Endometrium (tissue), 2 donors: ENCODE measurements at regions not wholly inside any gene's neighbourhood (a gene's known extent, or its start where the extent isn't known, plus 50 kb on each side); places are given as distances from the start of the nearest gene placed in this dataset.

ENCODE experiments used
- FAIRE-seq: peaks from 2 replicates; lab custom pipeline; 2012; peaks lifted over from hg19 to GRCh38; lab: Jason Lieb, UNC
- donor health status: control.
- donor health status: control.

DNA sequence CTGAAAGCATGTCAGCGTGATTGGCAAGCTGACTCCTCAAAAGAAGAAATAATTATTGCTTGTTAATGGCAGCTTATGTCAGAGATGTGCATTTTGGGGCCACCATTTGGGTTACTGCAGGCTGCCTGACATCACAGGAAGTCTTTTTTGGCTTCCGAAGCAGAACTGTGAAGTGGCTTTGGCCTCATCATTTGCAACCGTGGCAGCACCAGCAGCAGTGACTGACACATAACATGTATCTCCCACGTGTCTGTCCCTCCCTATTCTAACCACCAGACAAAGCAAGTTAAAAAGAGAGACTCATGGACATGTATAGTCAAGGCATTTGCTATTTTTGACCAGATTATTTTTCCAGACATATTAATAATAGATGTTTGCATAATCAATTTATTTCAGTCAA lies 488.7 kb upstream of the ACVR2A start:
- FAIRE-seq = no peak

DNA sequence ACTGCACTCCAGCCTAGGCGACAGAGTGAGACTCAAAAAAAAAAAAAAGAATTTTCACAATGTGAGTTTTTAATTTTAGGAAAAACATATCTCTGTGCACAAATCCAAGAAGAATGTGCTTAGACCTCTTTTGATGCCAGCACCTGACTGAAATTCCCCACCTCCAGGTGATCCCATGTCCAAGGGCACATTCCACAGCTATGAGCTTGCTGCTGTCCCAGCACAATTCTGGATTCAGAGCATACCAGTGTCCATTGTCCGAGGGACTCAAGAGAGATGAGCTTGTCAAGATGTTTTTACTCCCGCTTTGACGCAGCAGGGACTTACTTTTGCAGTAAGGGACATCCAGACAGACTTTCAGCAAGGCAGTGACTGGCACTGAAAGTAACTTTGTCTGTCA lies 489.1 kb upstream of the ACVR2A start:
- FAIRE-seq = no peak

DNA sequence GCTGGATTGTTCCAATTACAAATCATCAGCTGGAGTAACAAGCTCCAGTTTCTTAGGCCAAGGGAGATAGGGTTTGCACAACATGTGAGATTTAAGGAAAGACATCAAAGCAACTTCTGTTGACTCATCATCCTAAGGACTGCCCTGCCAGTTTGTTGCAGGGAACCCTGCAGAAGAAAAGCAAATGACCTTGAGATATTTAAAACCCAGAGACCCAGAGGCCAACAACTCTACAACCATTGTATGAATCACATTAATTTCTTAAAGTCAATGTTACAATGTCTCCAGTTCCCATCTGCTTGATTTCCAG lies 491.8 kb upstream of the ACVR2A start:
- no peak for FAIRE-seq

DNA sequence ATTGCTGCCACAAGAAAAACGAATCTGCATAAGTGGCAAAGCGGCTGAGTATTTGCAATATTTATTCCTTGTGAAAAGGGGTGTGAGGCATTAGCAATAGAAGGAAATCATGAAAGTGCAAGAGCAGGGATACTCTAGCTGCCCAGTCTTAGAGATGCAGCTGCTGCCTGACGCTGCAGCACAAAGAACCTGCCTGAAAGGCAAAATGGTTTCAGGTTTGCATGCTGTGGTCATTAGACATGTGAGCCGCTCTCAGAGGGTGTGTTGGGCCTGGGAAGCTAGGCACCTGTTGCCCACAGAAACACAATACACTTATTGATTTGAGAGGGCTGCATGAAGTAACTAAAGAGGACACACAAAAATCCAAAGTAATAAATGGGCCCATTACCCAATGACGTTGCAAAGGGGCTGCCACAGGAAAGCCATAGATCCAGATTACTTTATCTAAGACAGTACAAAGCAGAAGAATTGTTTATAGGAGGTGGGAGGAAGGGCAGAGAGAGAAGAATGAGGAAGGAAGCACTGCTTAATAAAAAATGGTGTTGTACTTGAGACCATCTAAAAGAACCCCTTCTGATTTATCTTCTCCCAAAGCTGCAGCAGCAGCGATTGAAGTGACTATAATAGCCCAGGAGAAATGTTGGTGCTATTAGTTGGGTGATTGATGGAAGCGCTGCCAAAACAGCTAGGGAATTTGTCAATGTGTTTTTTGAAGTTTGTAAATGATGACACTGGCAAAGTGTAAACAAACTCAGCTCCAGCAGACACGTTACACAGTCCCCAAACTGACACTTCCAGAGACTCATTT lies 492.4 kb upstream of the ACVR2A start:
- FAIRE-seq = no peak

DNA sequence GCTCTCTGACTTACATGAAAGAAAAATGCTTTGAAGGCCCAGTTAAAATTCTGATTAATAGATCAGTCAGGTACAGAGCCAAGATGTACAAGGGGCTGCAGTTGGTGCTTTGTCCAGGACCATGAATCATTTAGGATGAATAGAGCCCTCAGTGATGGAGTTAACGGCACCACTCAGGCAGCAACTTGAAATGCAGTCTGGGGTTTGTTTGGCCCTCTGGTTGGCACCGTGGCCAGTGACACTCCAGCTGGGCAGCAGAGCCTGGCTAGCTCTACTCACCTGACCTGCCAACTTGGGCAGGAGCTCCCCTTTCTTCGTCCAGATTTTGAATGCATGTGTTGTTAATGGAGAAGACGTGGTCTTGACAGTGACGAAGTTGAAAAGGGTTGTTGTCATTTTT lies 493.0 kb upstream of the ACVR2A start:
- FAIRE-seq = no peak

DNA sequence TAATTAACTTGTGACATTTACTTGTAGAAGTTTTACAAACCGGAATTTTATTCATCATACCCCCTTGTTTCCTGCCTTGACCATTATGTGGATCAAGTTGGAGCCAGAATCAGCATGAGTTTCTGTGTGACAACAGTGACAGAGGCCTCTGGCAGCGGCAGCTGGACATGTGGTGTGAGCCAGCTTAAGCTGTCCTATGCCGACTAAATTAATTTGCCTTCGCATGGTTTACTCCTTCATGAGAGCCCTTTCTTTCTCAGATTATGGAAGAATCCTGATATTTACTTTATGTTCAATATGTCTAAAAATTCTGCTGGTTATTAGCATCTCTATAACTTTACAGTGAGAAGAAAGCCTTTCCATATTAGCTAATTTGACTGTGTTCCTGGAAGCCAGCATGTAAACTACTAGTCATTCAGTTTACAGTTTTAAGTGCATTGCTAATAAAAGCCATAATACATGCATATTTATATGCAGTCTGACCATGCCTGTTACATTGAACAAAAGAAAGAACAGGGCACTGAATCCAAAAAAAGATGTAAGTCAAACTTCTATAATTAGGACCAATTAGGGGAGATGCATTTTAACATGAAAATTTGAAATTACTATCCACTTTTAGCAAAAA lies 495.8 kb upstream of the ACVR2A start:
- FAIRE-seq = no peak

DNA sequence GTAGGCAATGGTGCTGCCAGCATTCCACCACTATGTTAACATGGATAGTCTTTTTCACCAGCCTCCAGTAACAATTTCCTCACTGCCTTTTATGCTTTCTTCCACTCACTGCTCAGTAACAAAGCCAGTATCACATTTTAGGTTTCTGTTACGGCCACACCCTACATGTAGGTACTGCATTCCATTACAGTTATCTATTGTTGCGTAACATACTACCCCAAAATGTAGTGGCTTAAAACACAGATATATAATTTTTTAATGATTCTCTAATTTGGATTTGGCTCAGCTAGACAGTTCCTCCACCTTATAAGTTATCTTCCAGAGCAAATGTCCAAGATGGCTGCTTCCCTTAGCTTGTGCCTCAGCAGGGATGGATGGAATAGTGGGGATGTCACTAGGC lies 498.7 kb upstream of the ACVR2A start:
- FAIRE-seq = no peak

DNA sequence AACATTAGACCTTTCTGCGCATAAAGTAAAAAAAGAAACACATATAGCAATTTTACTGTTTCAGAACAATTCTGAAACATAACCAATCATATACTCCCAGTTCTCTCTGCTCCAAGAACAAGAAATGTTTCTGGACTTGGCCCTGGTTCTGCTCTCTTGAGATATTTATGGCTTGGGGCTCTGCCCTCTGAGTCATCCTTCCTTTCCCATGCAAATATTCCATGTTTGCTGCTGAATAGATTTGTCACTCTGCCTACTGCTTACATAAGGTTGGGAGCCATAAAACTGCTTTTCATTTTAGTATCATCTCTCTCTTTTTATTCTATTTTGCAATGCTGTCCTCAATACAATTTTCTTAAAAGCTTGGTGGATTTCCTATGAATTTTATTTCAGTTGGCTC lies 499.6 kb upstream of the ACVR2A start:
- no peak for FAIRE-seq

DNA sequence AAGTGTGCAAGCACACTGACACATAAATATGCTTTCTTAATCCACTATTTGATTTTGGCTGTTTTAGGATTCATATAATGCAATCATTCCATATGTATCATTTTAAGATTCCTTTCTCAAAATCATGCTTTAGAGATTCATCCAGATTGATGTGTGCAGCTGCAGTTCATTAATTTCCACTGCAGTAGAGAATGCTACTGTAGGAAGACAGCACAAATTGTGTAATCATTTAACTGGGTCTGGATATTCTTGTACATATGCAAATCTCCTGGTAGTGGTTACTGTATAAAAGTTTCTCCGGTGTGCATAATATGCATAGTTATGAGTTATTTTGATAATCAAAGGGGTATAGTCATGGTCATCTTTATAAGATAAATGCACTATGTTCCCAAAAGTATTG lies 502.5 kb upstream of the ACVR2A start:
- no peak for FAIRE-seq

DNA sequence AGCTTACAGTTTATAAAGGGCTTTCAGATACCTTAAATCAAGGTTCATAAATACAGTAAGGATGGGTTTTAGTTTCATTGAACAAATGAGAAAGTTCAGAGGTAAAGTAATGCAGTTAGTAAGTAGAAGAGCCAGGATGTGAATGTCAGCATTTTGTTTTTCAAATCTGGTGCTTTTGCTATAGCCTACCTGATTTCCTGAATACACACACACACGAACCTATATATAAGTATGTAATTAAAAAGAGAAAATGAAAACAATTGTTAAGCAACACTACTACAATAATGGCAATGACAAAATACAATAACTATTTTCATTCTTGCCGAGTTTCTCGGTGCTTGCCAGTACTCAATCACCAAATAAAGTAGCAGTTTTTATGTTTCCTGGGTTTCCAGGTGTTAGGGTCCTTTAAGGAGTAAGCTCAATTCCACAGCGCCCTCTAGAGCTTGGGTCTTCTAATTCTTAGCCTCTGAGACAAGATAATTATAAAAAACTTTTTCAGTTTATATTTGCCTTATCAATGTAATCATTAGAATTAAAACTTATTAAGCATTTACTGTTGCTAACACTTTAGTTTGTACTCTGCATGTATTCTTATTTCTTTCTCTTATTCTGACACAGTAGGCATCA lies 512.9 kb upstream of the ACVR2A start:
- FAIRE-seq = no peak

DNA sequence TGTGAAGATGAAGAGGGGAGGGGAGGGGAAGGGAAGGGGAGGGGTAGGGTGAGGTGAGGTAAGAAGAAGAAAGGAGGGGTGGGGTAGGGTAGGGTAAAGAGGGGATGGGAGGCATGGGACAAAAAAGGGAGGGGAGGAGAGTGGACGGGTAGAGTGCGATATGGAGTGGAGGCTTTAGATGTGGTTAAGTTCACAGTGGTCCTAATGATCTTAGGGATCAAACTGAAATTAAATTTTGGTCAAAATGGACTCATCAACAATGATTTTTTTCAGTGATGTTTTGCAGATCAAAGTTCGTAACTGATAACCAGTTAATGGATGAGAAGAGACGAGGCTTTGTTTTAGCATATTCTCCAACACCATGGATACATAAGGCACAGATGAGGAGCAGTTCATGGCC lies 513.9 kb upstream of the ACVR2A start:
- FAIRE-seq = no peak

DNA sequence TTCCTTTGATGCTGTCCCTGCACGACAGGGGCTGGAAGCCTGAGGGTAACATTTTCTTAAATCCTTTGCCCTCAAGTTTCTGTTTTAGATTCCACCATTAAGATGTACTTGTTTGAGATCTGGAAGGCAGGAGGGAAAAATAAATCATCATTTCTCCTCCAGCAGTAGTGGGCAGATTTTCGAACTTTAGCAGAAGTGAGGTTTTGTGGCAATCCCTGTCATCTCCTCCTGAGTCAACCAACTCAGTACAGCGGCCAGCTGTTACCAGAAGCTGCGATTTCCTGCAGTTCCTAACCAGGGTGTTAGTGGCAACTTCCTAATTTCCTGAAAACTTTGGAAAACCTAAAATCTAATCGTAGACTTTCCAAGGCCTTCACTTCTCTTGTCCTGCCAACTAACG lies 517.2 kb upstream of the ACVR2A start:
- no peak for FAIRE-seq

DNA sequence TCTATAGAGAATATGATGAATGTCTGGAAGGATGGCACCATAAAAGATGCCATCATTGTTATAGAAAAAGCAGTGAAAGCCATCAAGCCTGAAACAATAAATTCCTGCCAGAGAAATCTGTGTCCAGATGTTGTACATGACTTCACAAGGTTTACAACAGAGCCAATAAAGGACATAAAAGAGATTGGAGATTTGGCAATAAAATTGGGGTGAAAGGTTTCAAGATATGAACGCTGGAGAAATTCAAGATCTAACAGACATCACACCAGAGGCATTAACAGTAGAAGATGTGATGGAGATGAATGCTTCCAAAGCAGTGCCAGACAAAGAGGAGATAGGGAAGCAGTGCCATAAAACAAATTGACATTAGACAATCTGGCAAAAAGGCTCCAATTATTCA lies 518.8 kb upstream of the ACVR2A start:
- FAIRE-seq = no peak

DNA sequence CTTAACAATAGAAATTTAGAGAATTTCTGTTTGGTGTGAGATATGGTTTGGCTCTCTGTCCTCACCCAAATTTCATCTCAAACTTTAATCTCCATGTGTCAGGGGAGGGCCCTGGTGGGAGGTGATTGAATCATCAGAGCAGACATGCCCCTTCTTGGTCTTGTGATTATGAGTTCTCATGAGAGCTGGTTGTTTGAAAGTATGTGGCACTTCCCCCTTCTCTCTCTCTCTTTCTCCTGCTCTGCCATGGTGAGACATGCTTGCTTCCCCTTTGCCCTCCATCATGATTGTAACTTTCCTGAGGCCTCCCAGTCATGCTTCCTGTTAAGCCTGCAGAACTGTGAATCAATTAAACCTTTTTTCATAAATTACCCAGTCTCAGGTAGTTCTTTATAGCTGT lies 524.7 kb upstream of the ACVR2A start:
- FAIRE-seq = no peak

DNA sequence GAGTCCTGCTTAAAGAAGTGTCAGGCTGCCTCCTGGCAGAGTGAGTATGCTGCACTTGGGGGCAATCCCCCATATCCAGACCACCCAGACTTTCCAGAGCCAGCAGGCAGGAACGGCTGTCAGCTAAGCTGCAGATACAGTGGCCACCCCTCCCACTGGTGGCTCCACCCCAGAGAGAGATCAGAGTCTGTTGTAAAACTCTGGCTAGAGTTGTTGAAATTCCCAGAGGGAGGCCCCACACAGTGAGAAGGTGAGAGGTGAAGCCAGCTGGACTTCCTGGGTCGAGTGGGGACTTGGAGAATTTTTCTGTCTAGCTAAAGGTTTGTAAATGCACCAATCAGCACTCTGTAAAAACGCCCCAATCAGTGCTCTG lies 533.8 kb upstream of the ACVR2A start:
- FAIRE-seq = no peak

DNA sequence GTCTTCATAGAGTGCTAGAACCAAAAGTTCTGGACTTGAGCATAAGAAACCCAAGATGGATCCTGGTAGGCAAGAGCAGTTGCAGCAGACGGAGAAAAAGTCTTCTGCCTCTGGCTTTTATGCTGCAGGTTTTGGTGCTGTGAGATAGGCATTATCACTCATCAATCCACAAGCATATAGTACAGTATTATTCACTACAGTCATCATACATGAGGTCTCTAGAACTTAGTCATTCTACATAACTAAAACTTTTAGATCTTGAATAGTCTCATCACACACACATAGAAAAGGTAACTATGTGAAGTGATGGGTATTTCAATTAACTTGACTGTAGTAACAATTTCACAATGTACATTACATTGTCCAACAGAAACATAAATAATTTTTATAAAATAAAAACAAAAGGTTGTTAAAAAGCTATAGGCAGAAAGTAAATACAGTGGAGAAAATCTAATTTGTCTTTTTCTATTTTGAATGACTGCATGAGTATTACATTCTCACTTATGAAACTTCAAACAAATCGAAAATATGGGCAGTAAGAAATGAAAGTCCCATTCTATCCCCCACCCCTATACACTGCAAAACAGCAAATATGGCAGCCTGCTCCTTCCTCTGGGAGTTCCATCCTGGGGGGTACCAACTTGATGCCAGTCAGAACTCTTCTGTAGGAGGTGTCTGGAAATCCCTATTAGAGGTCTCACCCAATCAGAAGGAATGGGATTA lies 534.3 kb upstream of the ACVR2A start:
- no peak for FAIRE-seq

DNA sequence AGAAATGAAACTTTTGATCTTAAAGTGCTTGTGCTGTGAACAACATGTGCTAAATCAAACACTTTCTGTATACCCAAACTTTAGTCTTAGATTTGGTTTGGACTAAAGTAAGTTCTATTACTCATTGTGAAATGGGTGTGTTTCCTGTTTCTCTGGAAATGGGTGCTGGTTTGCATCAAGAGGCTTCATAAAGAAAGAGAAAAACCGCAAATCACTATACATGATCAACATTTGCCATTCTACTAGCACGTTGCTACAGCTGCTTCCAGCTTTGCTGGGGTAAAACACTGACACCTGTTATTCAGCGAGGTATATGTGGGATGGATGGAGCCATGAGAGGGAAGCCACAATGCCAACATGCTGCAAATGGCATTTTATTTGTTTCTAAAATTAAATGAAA lies 547.0 kb upstream of the ACVR2A start:
- no peak for FAIRE-seq

DNA sequence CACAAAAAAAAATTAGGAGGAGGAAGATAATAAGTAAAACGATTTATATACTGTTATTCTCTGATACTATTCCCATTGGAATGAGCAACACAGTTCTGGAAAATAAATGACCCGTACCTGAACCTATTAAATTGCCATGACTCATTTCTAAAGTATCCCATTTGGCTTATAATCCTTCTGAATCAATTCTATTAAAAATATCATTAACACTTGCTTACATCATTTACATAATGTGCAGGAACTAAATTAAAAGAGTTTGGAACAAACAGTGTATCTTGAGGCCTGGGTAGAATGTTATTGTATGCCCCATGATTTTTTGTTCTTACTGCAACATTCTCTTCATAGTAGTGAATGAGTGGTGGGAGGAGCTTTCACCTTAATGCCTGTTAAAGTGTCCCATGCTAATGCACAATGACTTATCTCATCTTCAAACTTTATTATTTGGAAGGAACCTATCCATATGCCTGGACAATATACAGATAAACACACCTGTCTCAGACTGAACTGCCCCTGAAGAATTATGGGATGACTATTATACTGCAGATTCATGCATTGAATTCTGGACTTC lies 549.9 kb upstream of the ACVR2A start:
- FAIRE-seq = no peak

DNA sequence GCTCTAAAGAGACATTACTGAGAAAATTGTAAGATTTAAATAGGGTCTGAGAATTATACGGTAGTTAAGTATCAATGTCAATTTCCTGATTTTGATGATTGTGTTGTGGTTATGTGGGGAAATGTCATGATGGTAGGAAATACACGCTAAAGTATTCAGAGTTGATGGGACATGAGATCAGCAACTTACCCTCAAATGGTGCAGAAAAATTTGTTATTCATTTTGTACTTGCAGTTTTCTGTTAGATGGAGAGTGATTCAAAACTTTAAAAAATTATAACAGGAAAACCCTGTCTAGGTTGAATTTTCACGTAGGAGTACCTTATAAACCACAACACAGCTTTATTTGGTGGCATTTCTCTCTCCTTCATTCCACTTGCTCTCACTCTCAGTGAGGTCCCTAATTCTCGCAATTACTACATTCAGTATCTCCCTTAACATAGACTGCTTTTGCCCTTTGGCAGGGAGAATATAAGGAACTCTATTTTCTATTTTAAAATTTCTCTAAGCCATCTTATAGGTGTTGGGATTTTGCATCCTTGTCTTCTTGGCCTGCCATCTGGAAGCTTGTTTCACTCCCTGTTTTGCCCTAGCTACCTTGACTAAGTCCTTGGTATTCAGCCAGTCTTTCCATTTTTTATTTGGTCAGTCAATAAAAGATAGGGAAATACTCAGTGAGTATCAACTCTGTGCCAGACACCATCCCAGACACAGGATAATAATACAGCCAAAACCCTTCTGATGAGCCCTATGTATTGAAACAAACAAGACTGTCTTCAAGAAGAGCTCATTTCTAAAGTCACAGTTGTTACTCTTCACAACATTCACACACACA lies 550.6 kb upstream of the ACVR2A start:
- FAIRE-seq = no peak

DNA sequence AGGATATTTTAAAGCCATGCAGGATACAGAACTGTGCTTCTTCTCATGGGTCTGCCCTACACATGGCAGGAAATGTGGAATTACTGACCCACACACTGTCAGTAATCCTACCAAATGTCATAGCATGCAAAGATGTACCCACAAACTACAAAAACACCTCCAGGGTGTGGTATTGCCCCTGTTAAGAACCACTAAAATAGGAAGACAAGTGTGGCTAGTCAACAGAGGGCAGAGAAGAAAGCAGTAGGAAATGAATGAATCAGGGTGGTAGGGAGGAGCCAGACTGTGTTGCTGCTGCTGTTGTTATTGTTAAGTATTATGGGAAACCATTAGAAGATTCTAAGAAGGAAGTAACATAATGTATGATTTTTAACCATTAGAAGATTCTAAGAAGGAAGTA lies 556.7 kb upstream of the ACVR2A start:
- no peak for FAIRE-seq

DNA sequence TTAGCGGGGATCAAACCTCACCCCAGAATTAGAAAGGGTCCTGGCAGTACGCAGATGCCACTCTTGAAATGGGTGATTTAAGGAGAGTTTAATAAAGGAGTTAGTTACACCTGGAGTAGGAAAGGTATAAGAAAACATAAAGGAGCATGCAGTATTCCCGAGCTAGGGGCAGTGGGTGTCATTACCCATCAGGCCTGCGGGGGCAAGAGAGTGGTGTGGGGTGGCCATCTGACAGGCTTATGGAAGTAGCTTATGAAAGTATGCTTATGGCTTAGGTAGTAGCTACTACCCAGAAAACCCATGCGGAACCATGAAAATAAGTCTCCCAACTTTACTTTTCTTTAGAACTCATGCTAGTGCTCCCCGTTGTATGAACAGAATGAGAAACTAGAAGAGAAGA lies 568.9 kb upstream of the ACVR2A start:
- no peak for FAIRE-seq

DNA sequence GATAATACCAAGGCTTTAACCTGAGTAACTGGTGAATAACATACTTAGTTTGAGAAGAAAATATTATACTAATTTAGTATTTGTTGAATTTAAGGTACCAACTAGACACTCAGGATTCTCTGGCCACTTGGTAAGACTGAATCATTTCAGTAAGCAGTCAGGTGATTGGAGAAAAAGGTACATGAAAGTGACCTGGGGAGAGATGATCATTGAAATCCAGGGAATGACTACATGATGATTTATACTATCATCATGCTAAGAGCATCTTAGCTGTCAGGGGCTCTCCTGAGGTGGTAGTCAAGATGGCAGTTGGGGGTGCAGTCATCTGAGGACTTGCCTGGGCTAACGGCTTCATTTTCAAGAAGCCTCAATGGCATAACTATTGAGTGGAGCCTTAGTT lies 571.2 kb upstream of the ACVR2A start:
- FAIRE-seq = no peak
